Left ventricle myocardium superior (tissue), 1 donor: ENCODE measurements at regions not wholly inside any gene's neighbourhood (a gene's known extent, or its start where the extent isn't known, plus 50 kb on each side); places are given as distances from the start of the nearest gene placed in this dataset.

Experiments
- ATAC-seq: fragments of 200-7000 bp; cut with Tn5 transposase; one replicate; pipeline ENCODE4 v1.9.1; 2020; ENCODE audit warnings: mild to moderate bottlenecking, moderate library complexity
- DNase-seq: peaks from one replicate; pipeline ENCODE4 v3.0.0-alpha.2; 2020
- intact Hi-C: fragments of 100-400 bp; cut with micrococcal nuclease; formaldehyde crosslinking; loops from one replicate; pipeline ENCODE4 v1.11.0; 2022
- donor health status: DM: no; HTN: yes; CAD: no; lungs with severe emphysema.

GRCh38 chr7:130936202-130936931 is 202.4 kb upstream of the KLF14 start:
- intact Hi-C loops, result no loop called here
- ATAC-seq, result no peak

GRCh38 chr7:130937016-130937415 is 203.0 kb upstream of the KLF14 start:
- ATAC-seq, result no peak
- no peak for DNase-seq
- intact Hi-C loops, result no loop called here

More at GRCh38 chr7:130936202-130936931, 202.4 kb upstream of the KLF14 start:
- no peak for DNase-seq

GRCh38 chr7:130937830-130938229 is 203.8 kb upstream of the KLF14 start:
- intact Hi-C loops, result no loop called here
- DNase-seq (no peak), ATAC-seq (no peak)

GRCh38 chr7:130938661-130939060 is 204.7 kb upstream of the KLF14 start:
- ATAC-seq (no peak), DNase-seq (no peak)
- intact Hi-C loops, result no loop called here

GRCh38 chr7:130939321-130940095 is 205.5 kb upstream of the KLF14 start:
- intact Hi-C loops, result no loop called here
- ATAC-seq, result peak; percentile 21

GRCh38 chr7:130940326-130940725 is 206.3 kb upstream of the KLF14 start:
- DNase-seq, result no peak
- ATAC-seq, result no peak
- intact Hi-C loops, result no loop called here

More at GRCh38 chr7:130939321-130940095, 205.5 kb upstream of the KLF14 start:
- no peak for DNase-seq

- intact Hi-C loops, result no loop called here
- DNase-seq (no peak), ATAC-seq (no peak)
These were observed 206.9 kb upstream of the KLF14 start for GRCh38 chr7:130940907-130941306.

- ATAC-seq, result peak; percentile 47
- intact Hi-C loops, result no loop called here
- peak; percentile 61 for DNase-seq
These were observed 207.6 kb upstream of the KLF14 start for GRCh38 chr7:130941322-130942210.

- intact Hi-C loops, result no loop called here
- no peak for DNase-seq
- ATAC-seq, result peak; percentile 42
These were observed 208.4 kb upstream of the KLF14 start for GRCh38 chr7:130942211-130942964.

- peak; percentile 29 for ATAC-seq
- no peak for DNase-seq
- intact Hi-C loops, result no loop called here
These were observed 209.4 kb upstream of the KLF14 start for GRCh38 chr7:130943336-130943901.

- ATAC-seq (no peak), DNase-seq (no peak)
- intact Hi-C loops, result no loop called here
These were observed 210.0 kb upstream of the KLF14 start for GRCh38 chr7:130943981-130944380.

GRCh38 chr7:130944997-130945396 is 211.0 kb upstream of the KLF14 start:
- DNase-seq (no peak), ATAC-seq (no peak)
- intact Hi-C loops, result no loop called here

GRCh38 chr7:130945411-130945811 is 211.4 kb upstream of the KLF14 start:
- intact Hi-C loops, result no loop called here
- DNase-seq, result no peak

GRCh38 chr7:130946114-130946513 is 212.1 kb upstream of the KLF14 start:
- DNase-seq (no peak), ATAC-seq (no peak)
- intact Hi-C loops, result no loop called here

More at GRCh38 chr7:130945411-130945811, 211.4 kb upstream of the KLF14 start:
- no peak for ATAC-seq

- no peak for DNase-seq
- no peak for ATAC-seq
- intact Hi-C loops, result no loop called here
These were observed 214.0 kb upstream of the KLF14 start for GRCh38 chr7:130947792-130948580.

- intact Hi-C loops, result no loop called here
- DNase-seq (no peak), ATAC-seq (no peak)
These were observed 214.8 kb upstream of the KLF14 start for GRCh38 chr7:130948822-130949221.

- no peak for ATAC-seq
- no peak for DNase-seq
- intact Hi-C loops, result no loop called here
These were observed 215.5 kb upstream of the KLF14 start for GRCh38 chr7:130949550-130949949.

- DNase-seq (no peak), ATAC-seq (no peak)
- intact Hi-C loops, result no loop called here
These were observed 216.0 kb upstream of the KLF14 start for GRCh38 chr7:130950054-130950453.
